HEK293 (cell line): ENCODE measurements at regions not wholly inside any gene's neighbourhood (a gene's known extent, or its start where the extent isn't known, plus 50 kb on each side); places are given as distances from the start of the nearest gene placed in this dataset.

ENCODE experiments used
- CTCF ChIA-PET: fragments of 350-600 bp; formaldehyde crosslinking; extraction: SDS; loops from one replicate; lab custom pipeline; 2021; ENCODE audit warnings: antibody characterized with exemption; lab: Yijun Ruan, JAX
- POLR2A ChIA-PET: fragments of 300-600 bp; formaldehyde crosslinking; extraction: SDS; loops from one replicate; lab custom pipeline; 2020; ENCODE audit warnings: antibody characterized with exemption, inconsistent platforms; lab: Yijun Ruan, JAX
- H3K27ac ChIP-seq: fragments of 200-500 bp; sonication (Bioruptor generic); 2 replicates; pipeline ENCODE4 v1.5.1; 2014; ENCODE audit warnings: low read depth, low read length, control low read depth, inconsistent platforms; ENCODE audit errors: extremely low read depth
- H3K36me3 ChIP-seq, 2 experiments: fragments of 200-500 bp in 1 of 2; sonication (Bioruptor generic) in 1 of 2; 1 replicate in 1 of 2; 2 replicates in 1 of 2; pipeline ENCODE4 v1.5.1; 2014 to 2017; ENCODE audit warnings: inconsistent platforms in 2 of 2, low read length in 2 of 2; ENCODE audit not compliant: control insufficient read depth in 2 of 2, insufficient read depth in 1 of 2
- H3K4me1 ChIP-seq: fragments of 200-500 bp; sonication (Bioruptor generic); 2 replicates; pipeline ENCODE4 v1.5.1; 2014; ENCODE audit warnings: mild to moderate bottlenecking, low read length, inconsistent platforms; ENCODE audit not compliant: control insufficient read depth, insufficient read depth
- H3K4me3 ChIP-seq: 2 replicates; pipeline ENCODE4 v1.5.1; 2011; ENCODE audit warnings: low read depth, mild to moderate bottlenecking, control low read depth, low read length, moderate library complexity
- H3K9me3 ChIP-seq: fragments of 200-500 bp; sonication (Bioruptor generic); 2 replicates; pipeline ENCODE4 v1.5.1; 2014; ENCODE audit warnings: low read depth, low read length, inconsistent platforms; ENCODE audit not compliant: control insufficient read depth, insufficient read depth
- GLIS1 ChIP-seq: fragments of 450-650 bp; formaldehyde crosslinking; IDR thresholded peaks from 2 replicates; pipeline ENCODE4 v1.5.1; 2016; ENCODE audit warnings: missing biosample characterization, missing genetic modification characterization
- HOXD13 ChIP-seq: sonication (generic); formaldehyde crosslinking; IDR thresholded peaks from 2 replicates; pipeline ENCODE4 v1.8.0; 2022; ENCODE audit warnings: missing genetic modification reagents, borderline replicate concordance
- SALL2 ChIP-seq: fragments of 450-650 bp; formaldehyde crosslinking; IDR thresholded peaks from 2 replicates; pipeline ENCODE4 v1.5.0; 2017; ENCODE audit warnings: missing biosample characterization, mild to moderate bottlenecking, missing genetic modification characterization, borderline replicate concordance
- TSHZ1 ChIP-seq: fragments of 450-650 bp; formaldehyde crosslinking; IDR thresholded peaks from 2 replicates; pipeline ENCODE4 v1.5.1; 2016; ENCODE audit warnings: missing biosample characterization, missing genetic modification characterization, borderline replicate concordance
- ZFP41 ChIP-seq: fragments of 450-650 bp; formaldehyde crosslinking; IDR thresholded peaks from 2 replicates; pipeline ENCODE4 v1.5.1; 2016; ENCODE audit warnings: missing biosample characterization, missing genetic modification characterization, borderline replicate concordance
- ZNF155 ChIP-seq: fragments of 450-650 bp; formaldehyde crosslinking; IDR thresholded peaks from 2 replicates; pipeline ENCODE4 v1.5.1; 2016; ENCODE audit warnings: missing biosample characterization, missing genetic modification characterization
- ZNF623 ChIP-seq: fragments of 450-650 bp; formaldehyde crosslinking; IDR thresholded peaks from 2 replicates; pipeline ENCODE4 v1.5.1; 2016; ENCODE audit warnings: missing biosample characterization, missing genetic modification characterization
- ZNF654 ChIP-seq: fragments of 450-650 bp; formaldehyde crosslinking; IDR thresholded peaks from 2 replicates; pipeline ENCODE4 v1.5.1; 2016; ENCODE audit warnings: low read depth, missing biosample characterization, missing genetic modification characterization
- TF ChIP-seq, protein P1 (sequence below): fragments of 450-650 bp; formaldehyde crosslinking; optimal IDR thresholded peaks from 2 replicates; pipeline ENCODE3; 2016; ENCODE audit warnings: missing biosample characterization, mild to moderate bottlenecking, missing genetic modification characterization

DNA sequence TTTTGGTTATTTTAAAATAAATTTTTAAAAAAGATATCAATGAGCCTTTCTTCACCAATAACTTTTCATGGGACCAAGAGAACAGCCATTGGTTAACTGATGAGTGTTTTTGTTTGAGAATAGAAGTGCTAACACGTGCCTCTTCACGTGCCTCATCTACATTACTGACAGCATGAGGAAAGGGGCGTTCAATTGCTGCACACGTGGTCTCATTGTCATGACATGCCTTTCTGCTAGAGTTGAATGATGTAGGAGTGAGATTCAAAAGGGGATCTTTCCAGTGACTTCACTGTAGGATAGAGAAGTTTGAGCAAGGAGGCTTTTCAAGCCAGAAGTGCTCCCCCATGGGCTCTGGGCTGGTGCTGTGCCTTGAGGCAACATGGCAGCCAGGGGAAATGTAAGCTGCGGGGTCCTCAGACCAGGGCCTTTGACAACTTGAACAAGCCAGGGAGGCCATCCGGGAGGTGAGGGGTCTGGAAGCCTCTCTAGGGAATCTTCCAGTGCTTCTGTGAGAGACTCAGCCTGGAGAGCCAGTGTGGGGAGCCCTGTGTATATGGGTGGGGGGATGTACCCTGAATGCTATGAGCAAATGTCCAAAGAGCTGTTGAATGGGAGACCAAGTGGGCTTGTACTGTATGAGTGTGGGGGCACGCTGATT is 51.2 kb upstream of the FSTL4 start (continued):
- TF ChIP-seq TSHZ1 (tag by site-specific recombination) (no peak), ZNF623 (tag by site-specific recombination) (no peak), ZNF654 (tag by site-specific recombination) (no peak), GLIS1 (no peak), HOXD13 (CRISPR knock-in tag) (no peak), ZNF155 (no peak), SALL2 (tag by site-specific recombination) (no peak)
- TF ChIP-seq, protein P1, sequence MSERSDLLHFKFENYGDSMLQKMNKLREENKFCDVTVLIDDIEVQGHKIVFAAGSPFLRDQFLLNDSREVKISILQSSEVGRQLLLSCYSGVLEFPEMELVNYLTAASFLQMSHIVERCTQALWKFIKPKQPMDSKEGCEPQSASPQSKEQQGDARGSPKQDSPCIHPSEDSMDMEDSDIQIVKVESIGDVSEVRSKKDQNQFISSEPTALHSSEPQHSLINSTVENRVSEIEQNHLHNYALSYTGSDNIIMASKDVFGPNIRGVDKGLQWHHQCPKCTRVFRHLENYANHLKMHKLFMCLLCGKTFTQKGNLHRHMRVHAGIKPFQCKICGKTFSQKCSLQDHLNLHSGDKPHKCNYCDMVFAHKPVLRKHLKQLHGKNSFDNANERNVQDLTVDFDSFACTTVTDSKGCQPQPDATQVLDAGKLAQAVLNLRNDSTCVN (tag by site-specific recombination): no peak

DNA sequence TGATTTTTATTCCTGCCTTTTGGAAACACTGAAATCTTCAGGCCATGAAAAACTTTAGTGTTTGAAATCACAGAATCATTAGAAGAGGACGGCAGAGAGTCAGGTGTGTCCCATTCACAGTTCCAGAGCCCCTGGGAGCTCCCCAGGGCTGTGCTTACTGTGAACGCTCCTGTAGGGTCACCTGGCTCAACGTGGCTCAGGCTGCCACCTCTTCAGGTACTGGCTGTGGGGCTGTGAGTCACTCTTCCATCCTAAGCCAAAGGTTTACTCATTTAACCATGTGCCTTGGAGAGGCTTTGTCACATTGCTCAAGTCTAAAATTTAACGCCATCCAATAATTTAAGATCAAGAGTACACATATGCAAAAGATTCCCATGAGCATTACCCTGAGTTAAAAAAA is 50.2 kb upstream of the FSTL4 start:
- POLR2A ChIA-PET: no interaction called here
- no peak overlapping the region for H3K4me3 ChIP-seq
- no peak overlapping the region for H3K27ac ChIP-seq
- H3K9me3 ChIP-seq: no peaks in the 10 kb centered on the region
- CTCF ChIA-PET: interaction anchor here (0.6 to 1.1 kb wide), 2 partner anchors 82 to 207 kb away, joined by 3 read pairs; no protein-coding TSS in a partner anchor
- no peaks in the 10 kb centered on the region for H3K36me3 ChIP-seq
- no peak for TF ChIP-seq ZFP41
- no peaks in the 10 kb centered on the region for H3K4me1 ChIP-seq
